HG03457 (cell line): ENCODE measurements at regions not wholly inside any gene's neighbourhood (a gene's known extent, or its start where the extent isn't known, plus 50 kb on each side); places are given as distances from the start of the nearest gene placed in this dataset.
"Not testable (repeated sequence)": the region's sequence is repeated elsewhere in the genome, so short reads cannot be mapped to it uniquely, and the experiment has no call there.

Experiments used
- ATAC-seq: cut with Tn5 transposase; IDR thresholded peaks from one replicate; pipeline ENCODE4 v1.9.1; 2021; ENCODE audit warnings: moderate number of reproducible peaks; ENCODE audit not compliant: unreplicated experiment

DNA sequence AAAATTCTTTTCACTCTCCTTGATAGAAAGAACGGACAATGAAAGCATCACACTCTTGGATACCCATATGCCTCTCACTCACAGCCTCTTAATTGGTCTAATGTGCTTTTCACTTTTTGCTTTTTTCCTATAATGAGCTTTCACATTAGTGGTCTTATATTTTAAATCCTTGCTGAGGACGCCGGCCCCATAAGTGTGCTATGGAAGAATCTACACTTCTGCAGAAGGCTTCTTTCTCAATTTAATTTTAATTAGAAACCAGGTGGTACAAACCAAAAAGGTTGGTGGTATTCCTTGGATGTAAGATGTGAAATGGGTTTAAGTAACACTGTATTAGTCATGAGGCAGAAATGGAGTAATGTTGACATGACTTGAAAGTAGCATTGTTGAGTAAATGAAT is 190.6 kb upstream of the NFIA start:
- no peak for ATAC-seq

DNA sequence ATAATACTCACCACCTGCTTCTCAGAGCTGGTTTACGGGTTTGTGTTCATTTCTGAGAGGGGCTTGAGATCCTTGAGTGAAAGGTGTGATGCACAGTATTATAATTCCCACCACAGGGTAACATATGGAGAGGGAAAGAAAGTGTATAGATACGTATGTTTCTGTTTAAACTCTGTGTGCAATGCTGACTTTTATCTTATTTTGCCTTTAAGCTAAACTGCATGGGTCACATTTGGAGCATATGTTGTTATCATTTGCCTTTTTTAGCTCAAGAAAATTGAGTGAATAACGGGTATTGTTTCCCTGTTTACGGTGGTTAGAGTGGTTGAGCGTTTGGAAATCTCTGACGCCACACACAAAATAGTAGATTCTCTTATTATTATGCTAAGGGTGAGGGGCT is 191.1 kb upstream of the NFIA start:
- no peak for ATAC-seq

DNA sequence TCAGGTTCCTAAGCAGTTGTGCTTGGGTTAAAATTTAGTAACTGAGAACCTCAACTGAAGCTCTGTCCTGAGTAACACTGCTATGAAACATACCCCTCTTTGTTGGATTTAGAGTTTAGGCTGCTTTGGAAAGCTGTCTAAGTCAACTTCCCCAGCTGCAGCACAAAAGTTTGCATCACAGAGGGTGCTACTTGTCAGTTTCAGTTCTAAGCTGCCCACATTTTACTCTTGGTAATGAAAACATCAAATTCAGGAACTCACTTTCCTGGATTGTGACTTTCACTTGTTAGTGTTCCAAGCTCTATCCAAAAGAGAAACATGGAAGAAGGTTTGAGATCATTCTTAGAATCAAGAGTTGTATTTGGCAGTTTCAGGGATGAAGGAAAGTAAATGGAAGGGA is 191.7 kb upstream of the NFIA start:
- no peak for ATAC-seq

DNA sequence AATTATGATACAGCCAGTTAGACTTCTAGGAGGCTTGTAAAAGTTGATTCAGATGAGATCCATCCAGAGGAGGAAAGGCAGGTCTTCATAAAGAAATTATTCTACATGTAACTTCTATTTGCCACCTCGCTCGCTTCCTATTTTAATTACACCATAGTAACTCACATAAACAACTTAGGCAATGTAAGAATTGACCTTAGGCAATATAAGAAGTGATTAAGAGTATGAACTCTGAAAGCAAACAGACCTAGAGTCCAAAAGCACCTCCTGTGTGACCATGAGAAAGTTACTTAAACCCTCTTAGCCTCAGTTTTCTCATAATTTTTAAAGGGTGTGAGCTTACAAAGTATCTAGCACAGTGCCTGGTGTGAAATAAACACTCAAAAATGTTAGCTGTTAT is 192.7 kb upstream of the NFIA start:
- no peak for ATAC-seq

DNA sequence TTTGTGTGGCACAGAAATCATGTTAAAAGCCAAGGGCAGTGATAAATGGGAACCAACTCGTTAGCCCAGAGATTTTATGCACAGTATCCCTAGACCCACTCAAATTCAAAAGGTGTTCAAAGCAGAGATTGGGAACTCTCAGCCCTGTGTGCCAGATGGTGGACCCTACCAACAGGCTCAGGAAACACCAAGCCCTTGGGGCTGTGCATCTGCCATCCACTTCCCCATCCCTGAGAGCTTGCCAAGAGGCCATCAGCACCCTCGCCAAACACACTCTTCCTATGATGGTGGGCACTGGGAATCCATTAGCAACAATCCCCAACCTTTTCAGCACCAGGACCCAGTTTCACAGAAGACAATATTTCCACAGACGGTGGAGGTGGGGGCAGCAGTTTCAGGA is 194.2 kb upstream of the NFIA start:
- no peak for ATAC-seq

DNA sequence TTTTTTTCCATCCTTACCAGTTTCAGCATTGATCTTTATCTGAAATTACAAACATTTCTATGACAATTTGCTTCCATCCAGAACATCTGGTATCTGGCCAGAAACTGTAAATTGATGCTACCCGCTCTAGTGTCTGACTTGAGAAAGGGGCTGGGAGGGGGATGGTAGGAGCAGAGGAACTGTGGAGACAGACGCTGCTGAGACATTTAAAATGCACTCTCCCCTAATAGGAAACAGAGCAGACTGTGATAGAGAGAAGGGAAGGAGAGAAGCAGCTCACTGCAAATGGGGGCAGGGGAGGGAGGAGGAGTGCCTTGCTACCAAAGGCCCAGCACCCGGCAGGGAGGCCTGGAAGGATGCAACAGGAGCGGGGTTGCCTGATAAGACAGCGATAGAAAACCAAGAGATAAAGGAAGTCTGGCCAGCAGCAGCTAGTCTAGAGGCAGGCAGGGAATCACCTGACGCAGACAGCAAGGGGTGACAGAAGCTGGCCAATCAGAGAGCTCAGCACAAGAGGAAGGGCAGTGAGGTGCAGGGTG is 195.5 kb upstream of the NFIA start:
- ATAC-seq, result no peak

DNA sequence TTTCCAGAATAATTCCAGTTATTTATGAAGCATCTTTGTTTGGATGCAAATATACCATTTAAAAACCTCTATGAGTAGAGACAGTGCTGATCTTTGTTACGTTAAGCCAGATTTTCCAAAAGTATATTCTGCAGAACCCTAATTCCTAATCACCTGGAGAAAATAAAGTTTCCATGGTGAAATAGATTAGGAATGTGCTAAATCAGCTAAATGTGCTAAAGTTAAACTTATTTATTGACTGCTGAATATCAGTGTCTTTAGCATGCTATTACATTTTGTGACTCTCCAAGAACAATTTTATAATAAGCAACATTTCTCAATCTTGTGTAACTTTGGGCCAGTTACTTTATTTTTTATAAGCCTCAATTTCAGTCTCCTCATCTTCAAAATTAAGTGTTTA is 196.3 kb upstream of the NFIA start:
- ATAC-seq, result no peak

DNA sequence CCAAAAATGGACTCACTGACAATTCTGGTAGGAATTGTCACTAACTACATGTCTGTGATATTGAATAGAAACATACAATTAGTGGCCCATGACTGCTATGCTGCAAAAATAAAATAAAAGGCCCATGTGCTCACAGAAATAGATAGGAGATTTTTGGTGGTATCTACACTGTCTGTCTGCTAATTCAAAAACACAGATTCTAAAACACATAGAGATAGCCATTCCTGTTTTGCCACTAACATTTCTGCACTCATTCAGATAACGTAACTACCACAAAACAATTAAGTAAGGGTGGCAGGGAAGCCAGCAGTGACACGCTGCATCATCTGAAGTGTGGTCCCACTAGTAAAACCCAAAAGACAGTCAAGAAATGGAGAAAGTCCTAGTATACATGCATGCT is 202.2 kb upstream of the NFIA start:
- ATAC-seq, result no peak

DNA sequence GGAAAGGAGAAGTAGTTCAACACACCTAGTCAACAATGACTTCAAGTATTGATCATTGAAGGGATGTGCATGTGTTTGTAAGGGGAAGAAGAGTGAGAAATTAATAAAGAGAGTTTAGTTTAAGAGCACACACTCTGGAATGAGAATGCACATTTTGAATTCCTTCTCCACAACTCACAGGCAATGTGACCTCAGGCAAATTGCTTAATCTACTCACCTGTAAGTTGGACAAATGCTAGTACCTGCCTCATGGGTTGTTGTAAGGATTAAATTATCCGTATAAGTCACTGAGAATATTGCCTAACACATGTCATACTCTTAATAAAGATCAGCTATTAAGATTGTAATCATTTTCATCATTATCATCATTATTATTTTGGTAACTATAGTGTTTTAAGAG is 204.0 kb upstream of the NFIA start:
- no peak for ATAC-seq

DNA sequence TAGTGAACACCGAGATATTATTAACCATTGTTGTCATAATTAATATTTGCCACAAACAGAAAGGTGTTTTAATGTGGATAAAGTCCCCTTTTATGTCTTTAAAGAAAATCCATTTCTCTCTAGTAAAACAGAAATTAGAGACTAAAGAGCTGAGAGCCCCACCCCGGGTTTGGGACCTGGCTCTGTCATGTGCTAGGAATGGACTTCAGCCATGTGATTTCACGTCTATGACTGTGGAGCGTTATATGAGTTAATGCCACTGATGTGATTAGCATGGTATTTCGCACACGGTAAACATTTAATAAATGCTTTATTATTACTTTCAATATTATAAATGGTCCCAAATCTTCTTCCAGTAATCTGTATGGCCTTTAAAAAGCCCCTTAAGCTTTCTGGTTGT is 205.0 kb upstream of the NFIA start:
- no peak for ATAC-seq

DNA sequence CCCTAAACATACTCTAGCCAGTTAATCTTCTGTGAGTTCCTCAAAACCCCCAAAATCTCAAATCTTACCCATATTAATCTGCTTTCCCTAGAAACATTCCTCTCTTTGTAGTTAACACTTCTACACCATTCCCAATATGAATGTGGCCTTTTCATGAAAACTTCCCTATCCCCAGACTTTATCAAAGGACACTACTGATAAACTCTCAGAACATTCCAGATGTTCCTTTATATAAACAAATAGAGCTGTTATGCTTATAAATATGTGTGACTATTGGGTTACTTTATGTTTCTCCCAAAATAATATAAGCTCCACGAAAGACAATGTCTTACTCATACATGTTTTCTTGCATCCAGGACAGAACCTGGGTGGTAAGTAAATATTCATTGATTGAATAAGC is 205.4 kb upstream of the NFIA start:
- ATAC-seq, result no peak

DNA sequence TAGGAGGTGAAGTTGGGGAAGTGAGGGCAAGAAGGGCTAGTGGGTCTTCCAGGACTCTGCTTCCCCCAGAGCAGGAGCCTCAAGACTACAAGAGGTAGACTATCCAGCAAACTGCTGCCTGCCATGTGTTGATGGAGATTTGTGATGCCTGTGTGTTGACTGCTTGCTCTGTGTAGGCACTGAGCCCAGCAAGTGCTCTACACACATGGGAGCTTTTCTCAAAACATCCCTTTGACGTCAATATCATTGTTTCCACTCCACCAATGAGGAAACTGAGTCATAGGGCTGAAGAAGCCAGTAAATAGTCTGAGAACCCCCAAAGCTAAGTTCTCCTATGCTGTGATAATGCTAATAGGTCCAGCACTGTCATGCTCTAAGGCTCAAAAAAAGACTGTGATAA is 207.2 kb upstream of the NFIA start:
- ATAC-seq, result no peak

DNA sequence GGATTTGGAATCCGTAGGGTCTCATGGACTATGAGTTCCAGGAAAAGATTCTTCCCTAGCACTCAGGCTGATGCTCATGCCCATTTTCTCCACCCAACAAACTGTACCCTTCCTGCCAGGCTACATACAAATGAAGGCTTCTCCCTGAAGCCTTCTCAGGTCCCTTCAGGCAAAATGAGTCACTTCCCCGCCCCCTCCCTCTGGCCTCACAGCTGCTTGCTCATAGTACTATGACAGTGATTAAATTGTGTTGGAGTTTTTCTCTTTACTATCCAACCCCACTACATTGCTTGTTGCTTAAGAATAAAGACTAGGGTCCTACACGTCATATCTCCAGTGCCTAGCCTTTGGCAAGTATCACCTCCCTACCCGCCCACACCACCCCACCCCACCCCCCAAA is 207.6 kb upstream of the NFIA start:
- no peak for ATAC-seq

DNA sequence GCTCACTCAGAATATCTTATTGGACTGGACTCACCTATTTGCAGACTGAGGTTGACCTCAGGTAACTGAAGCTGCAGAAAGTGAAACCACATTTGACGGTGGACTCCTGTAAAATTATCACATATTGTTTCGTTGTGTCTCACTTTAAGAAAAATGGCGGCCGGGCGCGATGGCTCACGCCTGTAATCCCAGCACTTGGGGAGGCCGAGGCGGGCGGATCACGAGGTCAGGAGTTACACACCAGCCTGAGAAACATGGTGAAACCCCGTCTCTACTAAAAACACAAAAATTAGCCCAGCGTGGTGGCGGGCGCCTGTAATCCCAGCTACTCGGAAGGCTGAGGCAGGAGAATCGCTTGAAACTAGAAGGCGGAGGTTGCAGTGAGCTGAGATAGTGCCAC is 209.0 kb upstream of the NFIA start:
- ATAC-seq, result not testable (repeated sequence)

DNA sequence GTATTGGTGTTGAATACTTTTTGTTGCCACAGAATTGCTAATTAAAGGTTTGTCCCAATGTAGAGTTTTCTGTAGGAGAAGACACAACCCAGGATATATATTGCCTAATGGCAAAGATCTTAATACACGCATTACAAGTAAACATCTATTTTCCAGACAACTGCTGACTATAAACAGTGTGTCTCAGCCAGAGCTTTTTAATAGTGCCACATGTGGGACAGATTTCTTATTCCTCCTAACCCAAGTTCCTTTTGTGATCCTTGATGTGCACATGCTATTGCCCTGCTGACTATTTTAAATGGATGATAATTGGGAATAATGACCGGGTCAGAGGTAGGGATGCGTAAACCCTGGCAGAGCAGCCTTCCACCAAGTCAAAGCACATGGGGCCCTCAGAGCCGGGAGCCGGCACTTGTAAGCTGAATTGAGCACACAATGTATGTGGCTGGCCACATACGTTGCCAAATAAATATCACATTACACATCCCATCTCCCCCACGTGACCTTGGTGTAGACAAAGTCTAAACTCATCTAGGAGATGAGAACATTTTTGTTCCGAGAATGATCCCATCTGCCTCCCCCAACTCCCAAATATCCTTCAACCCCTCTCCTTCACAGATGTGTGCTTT is 209.8 kb upstream of the NFIA start:
- no peak for ATAC-seq

DNA sequence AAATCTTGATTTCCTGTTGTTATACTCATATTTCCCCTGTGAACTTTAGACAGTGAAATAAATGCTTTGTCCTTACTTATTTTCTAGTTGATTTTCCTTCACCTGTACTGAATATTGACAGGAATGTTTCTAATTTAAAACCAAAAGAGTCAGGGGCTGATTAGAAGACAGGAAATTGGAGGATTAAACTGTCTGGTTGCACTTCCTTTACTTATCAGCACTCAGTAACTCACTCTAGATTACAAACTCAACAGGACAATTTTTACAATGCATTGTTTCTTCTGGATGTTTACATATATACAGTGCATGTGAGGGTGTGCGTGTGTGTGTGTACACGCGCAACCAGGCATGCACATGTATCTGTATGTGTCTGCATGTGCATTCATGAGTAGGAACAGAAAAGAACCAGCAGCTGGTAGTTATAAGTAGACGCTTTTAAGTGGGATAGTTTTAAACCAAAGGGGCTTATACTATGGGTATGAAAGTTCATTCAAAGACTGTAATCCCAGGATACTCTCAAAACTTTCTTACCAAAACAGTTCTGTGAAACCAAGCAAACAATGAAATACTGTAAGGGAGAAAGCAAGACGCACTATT is 212.0 kb upstream of the NFIA start:
- ATAC-seq, result no peak

DNA sequence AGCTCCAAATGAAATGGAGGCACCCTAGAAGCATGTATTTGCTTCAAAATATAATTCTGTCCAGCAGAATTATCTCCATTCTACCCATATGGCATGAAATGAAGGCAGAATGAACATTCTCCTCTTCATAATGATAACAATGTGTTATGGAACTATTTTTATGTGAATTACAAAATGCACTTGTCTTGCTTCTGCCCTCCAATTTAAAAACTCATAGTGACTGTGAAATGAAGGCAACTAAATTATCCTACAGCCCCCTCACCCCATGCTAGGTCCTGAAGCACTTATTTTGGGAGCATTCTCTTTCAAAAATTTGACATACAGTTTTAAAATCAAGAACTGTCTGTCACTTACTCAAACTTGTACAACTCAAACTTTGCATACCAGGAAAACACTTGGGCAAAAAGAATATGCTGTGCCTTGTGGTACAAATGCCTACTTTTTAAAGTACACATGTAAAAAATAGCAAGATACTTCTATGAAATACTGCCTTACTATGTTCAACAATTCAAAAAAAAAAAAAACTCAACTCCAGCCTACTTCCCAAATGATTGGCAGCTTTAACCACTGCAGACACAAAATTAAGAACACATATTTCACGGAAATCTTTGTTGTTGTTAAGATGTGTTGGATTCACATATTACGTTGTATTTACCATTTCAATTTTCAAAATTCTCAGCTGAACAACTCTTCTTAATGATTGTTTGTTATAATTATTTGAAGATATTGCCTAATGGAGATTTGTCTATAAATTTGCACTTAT is 213.3 kb upstream of the NFIA start:
- ATAC-seq, result no peak

DNA sequence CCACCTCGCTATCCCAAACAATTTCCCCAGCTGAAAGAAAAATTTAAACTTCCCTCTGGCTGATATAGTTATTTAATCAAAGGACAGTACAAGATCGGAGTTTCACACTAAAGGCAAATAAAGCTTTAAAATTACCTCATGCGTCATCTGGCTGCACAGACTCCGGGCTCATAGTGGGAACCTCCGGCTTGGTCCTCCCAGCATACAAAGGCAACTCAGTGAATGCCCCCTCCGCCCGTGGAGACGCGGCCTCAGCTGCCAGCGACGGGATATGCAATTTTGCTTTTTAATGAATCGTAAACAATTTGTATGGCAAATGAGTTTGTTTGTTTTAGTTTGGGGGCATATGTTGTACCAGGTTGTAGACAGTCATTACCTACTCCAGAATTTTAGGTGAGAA is 214.6 kb upstream of the NFIA start:
- ATAC-seq, result no peak

DNA sequence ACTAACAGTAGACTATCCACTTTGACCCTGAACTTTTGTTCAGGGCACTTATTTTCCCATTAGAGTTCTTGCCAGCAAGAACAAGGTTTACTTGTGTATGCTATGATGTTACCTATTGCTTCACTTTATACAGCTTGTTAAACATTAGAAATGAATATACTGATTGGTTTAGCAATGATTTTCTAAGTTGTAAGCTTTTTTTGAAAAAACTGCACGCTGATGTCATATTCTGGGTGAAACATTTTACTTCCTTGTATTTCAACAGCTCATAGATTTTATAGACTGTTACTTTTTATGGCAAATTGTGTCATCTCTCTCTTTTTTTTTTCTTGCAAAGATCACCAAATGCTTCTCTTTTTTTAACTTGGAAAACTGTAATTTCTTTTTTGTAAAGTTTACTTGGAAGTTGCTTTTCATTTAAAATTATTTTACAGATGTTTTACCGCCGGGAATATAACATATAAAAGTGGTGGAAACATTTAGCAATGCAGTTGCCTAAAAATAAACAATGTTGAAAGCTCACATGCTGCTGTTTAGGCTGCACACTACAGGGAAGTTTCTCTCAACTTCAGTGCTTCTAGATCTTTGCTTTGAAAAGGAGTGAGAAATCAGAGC is 215.3 kb upstream of the NFIA start:
- ATAC-seq, result no peak

DNA sequence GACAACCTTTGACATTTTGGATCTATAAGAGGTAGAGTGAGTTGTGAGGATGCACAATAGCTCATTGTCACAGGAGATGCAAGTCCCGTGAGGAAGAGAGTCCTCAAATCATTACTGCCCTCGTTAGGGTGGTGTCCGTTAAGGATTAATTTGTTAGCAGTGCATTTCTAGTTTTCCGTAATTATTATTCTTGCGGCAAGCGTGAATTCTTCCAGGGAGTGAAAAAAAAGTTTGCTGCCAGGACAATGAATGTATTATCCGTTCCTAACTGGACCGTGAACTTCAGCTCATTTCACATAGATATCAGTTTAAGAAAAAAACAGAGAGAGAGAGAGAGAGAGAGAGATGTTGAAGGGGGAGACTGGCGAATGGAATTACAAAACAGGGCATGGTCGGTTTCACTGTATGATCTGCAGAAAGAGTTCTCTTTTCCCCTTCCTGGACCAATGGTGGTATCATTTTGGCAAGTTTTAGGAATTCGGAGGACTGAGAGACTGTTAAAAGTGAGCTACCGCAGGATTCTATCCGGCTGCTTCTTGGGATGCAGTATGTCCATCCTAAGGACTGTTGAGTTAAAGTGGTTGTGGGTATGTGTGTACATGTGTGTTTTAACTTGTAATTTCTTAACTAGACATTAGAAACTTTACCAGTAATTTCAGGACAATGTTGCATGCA is 216.0 kb upstream of the NFIA start:
- no peak for ATAC-seq

DNA sequence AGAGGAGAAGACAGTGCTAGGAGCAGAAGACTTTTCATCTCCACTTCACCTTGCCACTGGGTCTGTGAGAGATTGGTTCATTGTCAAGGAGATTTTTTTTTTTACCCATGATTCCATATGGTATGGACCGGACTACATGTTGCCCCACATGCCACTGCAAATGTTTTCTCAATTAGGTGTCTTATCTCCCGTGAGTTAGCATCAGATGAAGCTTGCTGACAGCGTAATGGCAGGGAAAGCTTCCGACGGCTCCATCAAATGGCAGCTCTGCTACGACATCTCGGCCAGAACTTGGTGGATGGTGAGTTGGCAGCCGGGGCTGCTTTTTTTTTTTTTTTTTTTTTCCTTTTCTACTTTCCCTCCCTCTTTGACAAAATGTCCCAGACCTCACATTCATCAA is 217.2 kb upstream of the NFIA start:
- ATAC-seq, result no peak
